SJSA1 (cell line): ENCODE measurements at regions not wholly inside any gene's neighbourhood (a gene's known extent, or its start where the extent isn't known, plus 50 kb on each side); places are given as distances from the start of the nearest gene placed in this dataset.
"Not testable (repeated sequence)": the region's sequence is repeated elsewhere in the genome, so short reads cannot be mapped to it uniquely, and the experiment has no call there.

Experiments used
- DNase-seq, 2 experiments: peaks; one replicate each; pipeline ENCODE4 v3.0.0-alpha.2; 2015 to 2020; ENCODE audit warnings: low spot score in 2 of 2, low read depth in 1 of 2
- H3K27ac ChIP-seq: fragments of 250-450 bp; sonication (Bioruptor Pico); 2 replicates; pipeline ENCODE4 v1.5.1; 2020; ENCODE audit warnings: mild to moderate bottlenecking, moderate library complexity
- H3K27me3 ChIP-seq: fragments of 250-450 bp; sonication (Bioruptor Pico); replicated peaks from 2 replicates; pipeline ENCODE4 v1.5.1; 2020; ENCODE audit warnings: mild to moderate bottlenecking, moderate library complexity
- H3K36me3 ChIP-seq: fragments of 250-450 bp; sonication (Bioruptor Pico); 2 replicates; pipeline ENCODE4 v1.5.1; 2020; ENCODE audit warnings: mild to moderate bottlenecking
- H3K4me1 ChIP-seq: fragments of 250-450 bp; sonication (Bioruptor Pico); replicated peaks from 2 replicates; pipeline ENCODE4 v1.6.1; 2021; ENCODE audit warnings: mild to moderate bottlenecking
- H3K4me3 ChIP-seq: fragments of 250-450 bp; sonication (Bioruptor Pico); 2 replicates; pipeline ENCODE4 v1.5.1; 2020; ENCODE audit warnings: mild to moderate bottlenecking
- H3K9me3 ChIP-seq: fragments of 250-450 bp; sonication (Bioruptor Pico); replicated peaks from 2 replicates; pipeline ENCODE4 v1.5.1; 2020; ENCODE audit warnings: mild to moderate bottlenecking

- Histone ChIP-seq H3K36me3 (no peaks in the 10 kb centered on the region), H3K4me1 (peaks cover 38% of the 10 kb centered on the region), H3K9me3 (no peaks in the 10 kb centered on the region), H3K27me3 (no peaks in the 10 kb centered on the region), H3K4me3 (no peak overlapping the region), H3K27ac (no peak overlapping the region)
- DNase-seq = peak; percentile 53 to 65
These were observed 120.8 kb upstream of the STK17B start for GRCh38 chr2:196291873-196292800.

- Histone ChIP-seq H3K27ac (peak overlapping the region; percentile 26; the same call in 1 of the 2 replicates), H3K4me1 (peaks cover 38% of the 10 kb centered on the region), H3K27me3 (no peaks in the 10 kb centered on the region), H3K4me3 (no peak overlapping the region), H3K9me3 (no peaks in the 10 kb centered on the region), H3K36me3 (no peaks in the 10 kb centered on the region)
- DNase-seq = peak in 1 of 2 experiments; percentile 64
These were observed 122.6 kb upstream of the STK17B start for GRCh38 chr2:196293751-196294515.

- DNase-seq = no peak
These were observed 123.1 kb upstream of the STK17B start for GRCh38 chr2:196294516-196294909.

GRCh38 chr2:196295005-196295404, 123.6 kb upstream of the STK17B start:
- no peak for DNase-seq
- Histone ChIP-seq H3K27ac (peak overlapping the region; percentile 26; the same call in 1 of the 2 replicates), H3K9me3 (no peaks in the 10 kb centered on the region), H3K27me3 (no peaks in the 10 kb centered on the region), H3K4me3 (no peak overlapping the region), H3K36me3 (no peaks in the 10 kb centered on the region), H3K4me1 (peaks cover 38% of the 10 kb centered on the region)

More at GRCh38 chr2:196294516-196294909, 123.1 kb upstream of the STK17B start:
- Histone ChIP-seq H3K27ac (peak overlapping the region; percentile 26; the same call in 1 of the 2 replicates), H3K36me3 (no peaks in the 10 kb centered on the region), H3K4me1 (peaks cover 38% of the 10 kb centered on the region), H3K27me3 (no peaks in the 10 kb centered on the region), H3K4me3 (no peak overlapping the region), H3K9me3 (no peaks in the 10 kb centered on the region)

- peak in 1 of 2 experiments; percentile 30 for DNase-seq
- not testable (repeated sequence) for H3K27ac ChIP-seq, H3K36me3 ChIP-seq, H3K4me3 ChIP-seq, H3K9me3 ChIP-seq, H3K27me3 ChIP-seq
- H3K4me1 ChIP-seq = peaks cover 18% of the 10 kb centered on the region
These were observed 126.8 kb upstream of the STK17B start for GRCh38 chr2:196298106-196298723.

GRCh38 chr2:196307775-196308305, 136.5 kb upstream of the STK17B start:
- H3K27me3 ChIP-seq = no peaks in the 10 kb centered on the region
- no peaks in the 10 kb centered on the region for H3K36me3 ChIP-seq
- no peak overlapping the region for H3K27ac ChIP-seq
- no peak for DNase-seq
- no peaks in the 10 kb centered on the region for H3K4me1 ChIP-seq
- no peak overlapping the region for H3K4me3 ChIP-seq
- H3K9me3 ChIP-seq = no peaks in the 10 kb centered on the region

- Histone ChIP-seq H3K4me1 (peaks cover 13% of the 10 kb centered on the region), H3K36me3 (no peaks in the 10 kb centered on the region), H3K27ac (no peak overlapping the region), H3K4me3 (no peak overlapping the region), H3K9me3 (no peaks in the 10 kb centered on the region), H3K27me3 (no peaks in the 10 kb centered on the region)
- no peak for DNase-seq
These were observed 138.3 kb upstream of the STK17B start for GRCh38 chr2:196309691-196310090.

- DNase-seq = no peak
- no peaks in the 10 kb centered on the region for H3K36me3 ChIP-seq
- H3K27ac ChIP-seq = peak overlapping the region; percentile 95
- peaks cover 32% of the 10 kb centered on the region for H3K4me1 ChIP-seq
- H3K9me3 ChIP-seq = no peaks in the 10 kb centered on the region
- no peaks in the 10 kb centered on the region for H3K27me3 ChIP-seq
- H3K4me3 ChIP-seq = no peak overlapping the region
These were observed 142.8 kb upstream of the STK17B start for GRCh38 chr2:196314157-196314556.

GRCh38 chr2:196314780-196315179, 143.4 kb upstream of the STK17B start:
- peak; percentile 54 to 57 for DNase-seq
- Histone ChIP-seq H3K4me1 (peaks cover 32% of the 10 kb centered on the region), H3K9me3 (no peaks in the 10 kb centered on the region), H3K4me3 (no peak overlapping the region), H3K27me3 (no peaks in the 10 kb centered on the region), H3K36me3 (no peaks in the 10 kb centered on the region), H3K27ac (peak overlapping the region; percentile 95)

- Histone ChIP-seq H3K36me3 (no peaks in the 10 kb centered on the region), H3K4me1 (peaks cover 32% of the 10 kb centered on the region), H3K4me3 (no peak overlapping the region), H3K27me3 (no peaks in the 10 kb centered on the region), H3K9me3 (no peaks in the 10 kb centered on the region), H3K27ac (peak overlapping the region; percentile 95)
- DNase-seq = peak; percentile 56 to 88
These were observed 144.1 kb upstream of the STK17B start for GRCh38 chr2:196315388-196316049.

- Histone ChIP-seq H3K4me3 (no peak overlapping the region), H3K27ac (peak overlapping the region; percentile 95), H3K9me3 (no peaks in the 10 kb centered on the region), H3K4me1 (peaks cover 32% of the 10 kb centered on the region), H3K36me3 (no peaks in the 10 kb centered on the region), H3K27me3 (no peaks in the 10 kb centered on the region)
- DNase-seq = no peak
These were observed 144.7 kb upstream of the STK17B start for GRCh38 chr2:196316050-196316430.

- Histone ChIP-seq H3K36me3 (no peaks in the 10 kb centered on the region), H3K27me3 (no peaks in the 10 kb centered on the region), H3K9me3 (no peaks in the 10 kb centered on the region), H3K4me3 (no peak overlapping the region), H3K4me1 (peaks cover 47% of the 10 kb centered on the region), H3K27ac (no peak overlapping the region)
- DNase-seq = no peak
These were observed 147.4 kb upstream of the STK17B start for GRCh38 chr2:196318517-196319377.
